ENCODE measurements at regions not wholly inside any gene's neighbourhood (a gene's known extent, or its start where the extent isn't known, plus 50 kb on each side); places are given as distances from the start of the nearest gene placed in this dataset.
"Not testable (repeated sequence)": the region's sequence is repeated elsewhere in the genome, so short reads cannot be mapped to it uniquely, and the experiment has no call there.

GRCh38 chr14:58746701-58747100 is 108.9 kb downstream of the DACT1 start:
- H3K4me1 Mint-ChIP-seq = peaks cover 55% of the 10 kb centered on the region
- Histone ChIP-seq H3K4me2 (replicated peaks; ENCODE audit: extremely low read depth, low read length, poor library complexity, severe bottlenecking) (peak overlapping the region; percentile 58), H3K79me2 (ENCODE audit: insufficient read depth, low read length) (no peaks in the 10 kb centered on the region), H4K20me1 (ENCODE audit: insufficient read depth, low read length) (no peaks in the 10 kb centered on the region), H3K36me3 (replicated peaks in 1 of 2; ENCODE audit: control insufficient read depth in 1 of 2, insufficient read depth in 2 of 2, low read length in 2 of 2) (no peaks in the 10 kb centered on the region), H3K27ac (ENCODE audit: low read depth in 1 of 2, low read length in 2 of 2) (peak overlapping the region; percentile 68 to 72), H2AFZ (ENCODE audit: insufficient read depth, low read depth, low read length, poor library complexity, severe bottlenecking) (peak overlapping the region; percentile 55), H3K9ac (ENCODE audit: insufficient read depth, low read length, poor library complexity, severe bottlenecking) (no peak overlapping the region), H3K4me1 (ENCODE audit: control insufficient read depth in 1 of 2, insufficient read depth in 2 of 2, low read length in 2 of 2) (peaks cover 46 to 49% of the 10 kb centered on the region in 2 donors), H3K27me3 (ENCODE audit: control insufficient read depth in 2 of 2, insufficient read depth in 2 of 2, low read length in 2 of 2) (no peaks in the 10 kb centered on the region), H3K4me3 (replicated peaks in 1 of 3; ENCODE audit: low read depth in 2 of 3, low read length in 3 of 3) (peak overlapping the region in 1 of 3 experiments; percentile 42), H3K9me3 (replicated peaks in 1 of 2; ENCODE audit: control insufficient read depth in 1 of 2, insufficient read depth in 1 of 2, low read length in 2 of 2) (peaks cover 0 to 2% of the 10 kb centered on the region in 2 donors)
- H3K27ac Mint-ChIP-seq = peak overlapping the region; percentile 86 to 93 (median 89)
- H3K36me3 Mint-ChIP-seq = peaks cover 0 to 2% of the 10 kb centered on the region in 2 donors
- H3K27me3 Mint-ChIP-seq (ENCODE audit: low read depth in 3 of 3) = no peaks in the 10 kb centered on the region
- no peak for DNase-seq
- H3K9me3 Mint-ChIP-seq = peaks cover 0 to 3% (median 0%) of the 10 kb centered on the region in 7 donors
- peak overlapping the region in 1 of 2 donors; percentile 67 for H3K4me3 Mint-ChIP-seq
- intact Hi-C loops (cut with micrococcal nuclease) = no loop called here
- TF ChIP-seq CTCF (IDR thresholded peaks at IDR 0.05) = no peak
- WGBS (ENCODE audit: insufficient coverage) = 83% methylated on average over 1 of the region's 3 CpGs

- WGBS (ENCODE audit: insufficient coverage) = 0% methylated on average over 1 of the region's 7 CpGs
- no peaks in the 10 kb centered on the region for H3K27me3 ChIP-seq (ENCODE audit: control insufficient read depth in 2 of 2, insufficient read depth in 2 of 2, low read length in 2 of 2)
- Mint-ChIP-seq H3K27ac (peak overlapping the region; percentile 86 to 93 (median 89)), H3K27me3 (ENCODE audit: low read depth in 3 of 3) (no peaks in the 10 kb centered on the region), H3K4me3 (peak overlapping the region; percentile 32 to 67), H3K4me1 (peaks cover 55% of the 10 kb centered on the region), H3K36me3 (peaks cover 0 to 2% of the 10 kb centered on the region in 2 donors), H3K9me3 (peaks cover 0 to 3% (median 0%) of the 10 kb centered on the region in 7 donors)
- H3K4me2 ChIP-seq (replicated peaks; ENCODE audit: extremely low read depth, low read length, poor library complexity, severe bottlenecking) = peak overlapping the region; percentile 58
- no peaks in the 10 kb centered on the region for H4K20me1 ChIP-seq (ENCODE audit: insufficient read depth, low read length)
- H3K4me1 ChIP-seq (ENCODE audit: control insufficient read depth in 1 of 2, insufficient read depth in 2 of 2, low read length in 2 of 2) = peaks cover 51 to 52% of the 10 kb centered on the region in 2 donors
- TF ChIP-seq CTCF (IDR thresholded peaks at IDR 0.05) = no peak
- peak overlapping the region; percentile 68 to 72 for H3K27ac ChIP-seq (ENCODE audit: low read depth in 1 of 2, low read length in 2 of 2)
- no peaks in the 10 kb centered on the region for H3K36me3 ChIP-seq (replicated peaks in 1 of 2; ENCODE audit: control insufficient read depth in 1 of 2, insufficient read depth in 2 of 2, low read length in 2 of 2)
- H3K79me2 ChIP-seq (ENCODE audit: insufficient read depth, low read length) = no peaks in the 10 kb centered on the region
- H2AFZ ChIP-seq (ENCODE audit: insufficient read depth, low read depth, low read length, poor library complexity, severe bottlenecking) = peak overlapping the region; percentile 55
- intact Hi-C loops (cut with micrococcal nuclease) = no loop called here
- no peak overlapping the region for H3K9ac ChIP-seq (ENCODE audit: insufficient read depth, low read length, poor library complexity, severe bottlenecking)
- peaks cover 0 to 2% of the 10 kb centered on the region in 2 donors for H3K9me3 ChIP-seq (replicated peaks in 1 of 2; ENCODE audit: control insufficient read depth in 1 of 2, insufficient read depth in 1 of 2, low read length in 2 of 2)
- DNase-seq = peak; percentile 68 to 86 (median 75)
- H3K4me3 ChIP-seq (replicated peaks in 1 of 3; ENCODE audit: low read depth in 2 of 3, low read length in 3 of 3) = peak overlapping the region in 1 of 3 experiments; percentile 42
Measured at GRCh38 chr14:58747181-58747580, 109.4 kb downstream of the DACT1 start.

DNA sequence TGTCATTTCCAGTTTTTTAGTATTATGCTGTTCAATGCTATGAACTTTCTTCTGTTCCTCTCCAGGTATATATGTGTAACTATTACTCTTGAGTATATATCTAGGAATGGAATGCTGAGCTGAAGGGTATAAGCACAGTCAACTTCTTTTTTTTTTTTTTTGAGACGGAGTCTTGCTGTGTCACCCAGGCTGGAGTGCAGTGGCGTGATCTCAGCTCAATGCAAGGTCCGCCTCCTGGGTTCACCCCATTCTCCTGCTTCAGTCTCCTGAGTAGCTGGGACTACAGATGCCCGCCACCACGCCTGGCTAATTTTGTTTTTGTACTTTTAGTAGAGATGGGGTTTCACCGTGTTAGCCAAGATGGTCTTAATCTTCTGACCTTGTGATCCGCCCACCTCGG is 110.5 kb downstream of the DACT1 start:
- H4K20me1 ChIP-seq (ENCODE audit: insufficient read depth, low read length); H3K9me3 ChIP-seq (replicated peaks in 1 of 2; ENCODE audit: control insufficient read depth in 1 of 2, insufficient read depth in 1 of 2, low read length in 2 of 2); H3K9me3 Mint-ChIP-seq; H3K36me3 Mint-ChIP-seq; H3K79me2 ChIP-seq (ENCODE audit: insufficient read depth, low read length); H3K4me3 ChIP-seq (replicated peaks in 1 of 3; ENCODE audit: low read depth in 2 of 3, low read length in 3 of 3); H3K27me3 ChIP-seq (ENCODE audit: control insufficient read depth in 2 of 2, insufficient read depth in 2 of 2, low read length in 2 of 2); intact Hi-C loops (cut with micrococcal nuclease); H2AFZ ChIP-seq (ENCODE audit: insufficient read depth, low read depth, low read length, poor library complexity, severe bottlenecking); H3K36me3 ChIP-seq (replicated peaks in 1 of 2; ENCODE audit: control insufficient read depth in 1 of 2, insufficient read depth in 2 of 2, low read length in 2 of 2); H3K27me3 Mint-ChIP-seq (ENCODE audit: low read depth in 3 of 3); H3K9ac ChIP-seq (ENCODE audit: insufficient read depth, low read length, poor library complexity, severe bottlenecking): not testable (repeated sequence)
- H3K4me2 ChIP-seq (replicated peaks; ENCODE audit: extremely low read depth, low read length, poor library complexity, severe bottlenecking) = peak overlapping the region; percentile 58
- DNase-seq = peak in 2 of 3 donors; percentile 23 to 39
- H3K27ac ChIP-seq (ENCODE audit: low read depth in 1 of 2, low read length in 2 of 2) = peak overlapping the region; percentile 17 to 54
- WGBS (ENCODE audit: insufficient coverage) = no CpG with 5 or more reads among the region's 8 CpGs
- H3K4me1 ChIP-seq (ENCODE audit: control insufficient read depth in 1 of 2, insufficient read depth in 2 of 2, low read length in 2 of 2) = peaks cover 61 to 63% of the 10 kb centered on the region in 2 donors
- H3K4me1 Mint-ChIP-seq = peaks cover 66% of the 10 kb centered on the region
- peak overlapping the region; percentile 77 to 92 (median 86) for H3K27ac Mint-ChIP-seq
- peak overlapping the region in 1 of 2 donors; percentile 48 for H3K4me3 Mint-ChIP-seq

Data from CD14-positive monocyte (primary cell).